ENCODE measurements at regions not wholly inside any gene's neighbourhood (a gene's known extent, or its start where the extent isn't known, plus 50 kb on each side); places are given as distances from the start of the nearest gene placed in this dataset.
"Not testable (repeated sequence)": the region's sequence is repeated elsewhere in the genome, so short reads cannot be mapped to it uniquely, and the experiment has no call there.

GRCh38 chr13:79859756-79860155 is 378.8 kb downstream of the NDFIP2 start:
- no peaks in the 10 kb centered on the region for H3K27me3 ChIP-seq
- no peaks in the 10 kb centered on the region for H3K36me3 ChIP-seq
- H3K4me3 ChIP-seq (ENCODE audit: low read depth, low read length): no peak overlapping the region
- no peak for DNase-seq
- no peaks in the 10 kb centered on the region; the same call in 1 of the 2 replicates for H3K4me1 ChIP-seq
- no peak for TF ChIP-seq CTCF (IDR thresholded peaks at IDR 0.05; ENCODE audit: low read depth, low read length)
- H3K9me3 ChIP-seq: no peaks in the 10 kb centered on the region

GRCh38 chr13:79853251-79853650 is 372.3 kb downstream of the NDFIP2 start:
- no peak for DNase-seq
- H3K4me1 ChIP-seq: no peaks in the 10 kb centered on the region
- no peaks in the 10 kb centered on the region for H3K36me3 ChIP-seq
- H3K27me3 ChIP-seq: no peaks in the 10 kb centered on the region
- H3K4me3 ChIP-seq (ENCODE audit: low read depth, low read length): no peak overlapping the region
- TF ChIP-seq CTCF (IDR thresholded peaks at IDR 0.05; ENCODE audit: low read depth, low read length): no peak
- H3K9me3 ChIP-seq: no peaks in the 10 kb centered on the region

GRCh38 chr13:79851318-79851717 is 370.4 kb downstream of the NDFIP2 start:
- Histone ChIP-seq H3K4me1 (no peaks in the 10 kb centered on the region), H3K9me3 (no peaks in the 10 kb centered on the region; the same call in 1 of the 2 replicates), H3K27me3 (no peaks in the 10 kb centered on the region; the same call in 1 of the 2 replicates), H3K36me3 (no peaks in the 10 kb centered on the region), H3K4me3 (ENCODE audit: low read depth, low read length) (no peak overlapping the region)
- no peak for TF ChIP-seq CTCF (IDR thresholded peaks at IDR 0.05; ENCODE audit: low read depth, low read length)
- DNase-seq: no peak

- Histone ChIP-seq H3K4me3 (ENCODE audit: low read depth, low read length) (no peak overlapping the region), H3K9me3 (no peaks in the 10 kb centered on the region; the same call in 1 of the 2 replicates), H3K27me3 (no peaks in the 10 kb centered on the region; the same call in 1 of the 2 replicates), H3K4me1 (no peaks in the 10 kb centered on the region; the same call in 1 of the 2 replicates), H3K36me3 (no peaks in the 10 kb centered on the region)
- DNase-seq: no peak
- no peak for TF ChIP-seq CTCF (IDR thresholded peaks at IDR 0.05; ENCODE audit: low read depth, low read length)
Observed at GRCh38 chr13:79847882-79848592, 367.1 kb downstream of the NDFIP2 start.

- no peak for TF ChIP-seq CTCF (IDR thresholded peaks at IDR 0.05; ENCODE audit: low read depth, low read length)
- no peak overlapping the region for H3K4me3 ChIP-seq (ENCODE audit: low read depth, low read length)
- H3K9me3 ChIP-seq: no peaks in the 10 kb centered on the region; the same call in 1 of the 2 replicates
- DNase-seq: peak; percentile 46
- H3K36me3 ChIP-seq: no peaks in the 10 kb centered on the region
- no peaks in the 10 kb centered on the region; the same call in 1 of the 2 replicates for H3K4me1 ChIP-seq
- H3K27me3 ChIP-seq: no peaks in the 10 kb centered on the region; the same call in 1 of the 2 replicates
Observed at GRCh38 chr13:79846386-79846785, 365.4 kb downstream of the NDFIP2 start.

GRCh38 chr13:79837741-79838450 is 356.9 kb downstream of the NDFIP2 start:
- Histone ChIP-seq H3K9me3 (no peaks in the 10 kb centered on the region), H3K36me3 (no peaks in the 10 kb centered on the region), H3K4me1 (no peaks in the 10 kb centered on the region), H3K27me3 (no peaks in the 10 kb centered on the region), H3K4me3 (ENCODE audit: low read depth, low read length) (no peak overlapping the region)
- no peak for TF ChIP-seq CTCF (IDR thresholded peaks at IDR 0.05; ENCODE audit: low read depth, low read length)
- DNase-seq: no peak

- not testable (repeated sequence) for H3K27me3 ChIP-seq; H3K4me1 ChIP-seq; DNase-seq; H3K9me3 ChIP-seq; H3K36me3 ChIP-seq; H3K4me3 ChIP-seq (ENCODE audit: low read depth, low read length)
Observed at GRCh38 chr13:79836121-79836520, 355.2 kb downstream of the NDFIP2 start.

Measured in BE2C (cell line).